ENCODE measurements at regions not wholly inside any gene's neighbourhood (a gene's known extent, or its start where the extent isn't known, plus 50 kb on each side); places are given as distances from the start of the nearest gene placed in this dataset.

GRCh38 chr21:43360441-43361126 is 66.3 kb downstream of the SIK1 start:
- no peak overlapping the region for H3K27ac ChIP-seq (replicated peaks)
- no peak for DNase-seq (ENCODE audit: low read depth in 1 of 2, low spot score in 1 of 2)
- H3K27me3 ChIP-seq (ENCODE audit: insufficient read depth, poor library complexity, severe bottlenecking), result peaks cover 24% of the 10 kb centered on the region
- TF ChIP-seq REST (IDR thresholded peaks at IDR 0.05; ENCODE audit: insufficient replicate concordance, low read depth), result no peak
- no peak for TF ChIP-seq CTCF (IDR thresholded peaks at IDR 0.05; ENCODE audit: insufficient read depth, low read length)
- no peak for TF ChIP-seq POLR2AphosphoS5 (IDR thresholded peaks at IDR 0.05; ENCODE audit: low read depth)
- TF ChIP-seq SPI1 (IDR thresholded peaks at IDR 0.05; ENCODE audit: borderline replicate concordance, low read depth), result no peak
- TF ChIP-seq GABPA (IDR thresholded peaks at IDR 0.05; ENCODE audit: low read depth), result no peak
- H3K4me3 ChIP-seq (replicated peaks; ENCODE audit: insufficient read depth, low read length), result no peak overlapping the region

GRCh38 chr21:43358940-43359822 is 67.8 kb downstream of the SIK1 start:
- no peak for DNase-seq (ENCODE audit: low read depth in 1 of 2, low spot score in 1 of 2)
- H3K4me3 ChIP-seq (replicated peaks; ENCODE audit: insufficient read depth, low read length), result no peak overlapping the region
- peaks cover 24% of the 10 kb centered on the region for H3K27me3 ChIP-seq (ENCODE audit: insufficient read depth, poor library complexity, severe bottlenecking)
- no peak overlapping the region for H3K27ac ChIP-seq (replicated peaks)
- TF ChIP-seq GABPA (IDR thresholded peaks at IDR 0.05; ENCODE audit: low read depth) (no peak), POLR2AphosphoS5 (IDR thresholded peaks at IDR 0.05; ENCODE audit: low read depth) (no peak), CTCF (IDR thresholded peaks at IDR 0.05; ENCODE audit: insufficient read depth, low read length) (no peak), REST (IDR thresholded peaks at IDR 0.05; ENCODE audit: insufficient replicate concordance, low read depth) (no peak), SPI1 (IDR thresholded peaks at IDR 0.05; ENCODE audit: borderline replicate concordance, low read depth) (no peak)

- Histone ChIP-seq H3K4me3 (replicated peaks; ENCODE audit: insufficient read depth, low read length) (no peak overlapping the region), H3K27ac (replicated peaks) (no peak overlapping the region), H3K27me3 (ENCODE audit: insufficient read depth, poor library complexity, severe bottlenecking) (peaks cover 24% of the 10 kb centered on the region)
- no peak for DNase-seq (ENCODE audit: low read depth in 1 of 2, low spot score in 1 of 2)
- TF ChIP-seq SPI1 (IDR thresholded peaks at IDR 0.05; ENCODE audit: borderline replicate concordance, low read depth) (no peak), POLR2AphosphoS5 (IDR thresholded peaks at IDR 0.05; ENCODE audit: low read depth) (no peak)
Observed at GRCh38 chr21:43357715-43358430, 69.1 kb downstream of the SIK1 start.

- H3K27ac ChIP-seq (replicated peaks), result no peak overlapping the region
- H3K27me3 ChIP-seq (ENCODE audit: insufficient read depth, poor library complexity, severe bottlenecking), result peaks cover 6% of the 10 kb centered on the region
- TF ChIP-seq REST (IDR thresholded peaks at IDR 0.05; ENCODE audit: insufficient replicate concordance, low read depth) (no peak), POLR2AphosphoS5 (IDR thresholded peaks at IDR 0.05; ENCODE audit: low read depth) (no peak), CTCF (IDR thresholded peaks at IDR 0.05; ENCODE audit: insufficient read depth, low read length) (no peak)
- DNase-seq (ENCODE audit: low read depth in 1 of 2, low spot score in 1 of 2), result no peak
- H3K4me3 ChIP-seq (replicated peaks; ENCODE audit: insufficient read depth, low read length), result no peak overlapping the region
Observed at GRCh38 chr21:43355925-43356289, 71.0 kb downstream of the SIK1 start.
